ENCODE measurements at regions not wholly inside any gene's neighbourhood (a gene's known extent, or its start where the extent isn't known, plus 50 kb on each side); places are given as distances from the start of the nearest gene placed in this dataset.

- no peak for DNase-seq
These were observed 174.5 kb downstream of the INHBB start for GRCh38 chr2:120520454-120520853.

GRCh38 chr2:120520929-120521912, 175.3 kb downstream of the INHBB start:
- peak; percentile 81 for DNase-seq

- DNase-seq = no peak
These were observed 176.3 kb downstream of the INHBB start for GRCh38 chr2:120522151-120522751.

GRCh38 chr2:120523766-120524165, 177.8 kb downstream of the INHBB start:
- DNase-seq = no peak

- no peak for DNase-seq
These were observed 178.2 kb downstream of the INHBB start for GRCh38 chr2:120524174-120524573.

GRCh38 chr2:120525056-120526046, 179.4 kb downstream of the INHBB start:
- peak; percentile 59 for DNase-seq

GRCh38 chr2:120526047-120526562, 180.2 kb downstream of the INHBB start:
- no peak for DNase-seq

- no peak for DNase-seq
These were observed 181.3 kb downstream of the INHBB start for GRCh38 chr2:120526997-120527945.

- DNase-seq = no peak
These were observed 182.2 kb downstream of the INHBB start for GRCh38 chr2:120528051-120528692.

GRCh38 chr2:120528693-120529076, 182.7 kb downstream of the INHBB start:
- DNase-seq = no peak

GRCh38 chr2:120530781-120531180, 184.8 kb downstream of the INHBB start:
- no peak for DNase-seq

GRCh38 chr2:120531365-120531764, 185.4 kb downstream of the INHBB start:
- no peak for DNase-seq

GRCh38 chr2:120531863-120532600, 186.1 kb downstream of the INHBB start:
- no peak for DNase-seq

GRCh38 chr2:120533625-120534024, 187.7 kb downstream of the INHBB start:
- no peak for DNase-seq

GRCh38 chr2:120534457-120534856, 188.5 kb downstream of the INHBB start:
- no peak for DNase-seq

GRCh38 chr2:120535081-120535480, 189.1 kb downstream of the INHBB start:
- DNase-seq = no peak

GRCh38 chr2:120536141-120536540, 190.2 kb downstream of the INHBB start:
- no peak for DNase-seq

- DNase-seq = no peak
These were observed 192.9 kb downstream of the INHBB start for GRCh38 chr2:120538691-120539423.

- DNase-seq = no peak
These were observed 193.5 kb downstream of the INHBB start for GRCh38 chr2:120539424-120539936.

Measured in DMS53 (cell line).